Pons (tissue), 1 donor: ENCODE measurements at regions not wholly inside any gene's neighbourhood (a gene's known extent, or its start where the extent isn't known, plus 50 kb on each side); places are given as distances from the start of the nearest gene placed in this dataset.

Experiments used
- DNase-seq: peaks from one replicate; pipeline ENCODE4 v3.0.0-alpha.2; 2016; ENCODE audit warnings: low spot score

DNA sequence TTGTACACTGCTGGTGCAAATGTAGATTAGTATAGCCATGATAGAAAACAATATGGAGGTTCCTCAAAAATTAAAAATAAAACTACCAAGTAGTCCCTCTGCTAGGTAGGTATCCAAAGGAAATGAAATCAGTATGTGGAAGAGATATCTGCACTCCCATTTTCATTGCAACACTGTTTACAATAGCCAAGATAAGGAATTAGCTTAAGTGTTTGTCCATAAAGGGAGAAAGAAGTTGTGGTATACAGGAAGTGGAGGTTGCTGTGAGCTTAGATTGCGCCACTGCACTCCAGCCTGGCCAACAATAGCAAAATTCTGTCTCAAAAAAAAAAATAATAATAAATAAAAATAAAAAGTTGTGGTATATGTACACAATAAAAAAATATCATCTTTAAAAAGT is 325.0 kb upstream of the EMCN start:
- no peak for DNase-seq

DNA sequence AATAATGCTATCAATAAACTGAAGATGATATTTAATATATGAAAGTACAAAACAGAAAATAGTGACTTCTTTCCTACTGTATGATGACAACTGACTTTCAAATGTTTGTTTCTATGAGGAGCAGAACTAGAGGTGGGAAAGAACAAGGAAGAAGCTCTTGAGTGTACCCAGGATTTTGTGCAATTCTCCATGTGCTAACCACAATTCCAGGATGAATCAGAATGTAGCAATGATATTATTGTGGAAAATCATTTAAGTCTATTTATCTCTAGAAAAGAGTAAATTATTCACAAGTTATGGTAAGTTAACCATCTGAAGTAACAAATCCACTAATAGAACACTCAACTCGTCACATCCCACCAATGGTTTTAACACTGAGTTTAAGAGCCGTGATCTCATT is 324.1 kb upstream of the EMCN start:
- DNase-seq: no peak

DNA sequence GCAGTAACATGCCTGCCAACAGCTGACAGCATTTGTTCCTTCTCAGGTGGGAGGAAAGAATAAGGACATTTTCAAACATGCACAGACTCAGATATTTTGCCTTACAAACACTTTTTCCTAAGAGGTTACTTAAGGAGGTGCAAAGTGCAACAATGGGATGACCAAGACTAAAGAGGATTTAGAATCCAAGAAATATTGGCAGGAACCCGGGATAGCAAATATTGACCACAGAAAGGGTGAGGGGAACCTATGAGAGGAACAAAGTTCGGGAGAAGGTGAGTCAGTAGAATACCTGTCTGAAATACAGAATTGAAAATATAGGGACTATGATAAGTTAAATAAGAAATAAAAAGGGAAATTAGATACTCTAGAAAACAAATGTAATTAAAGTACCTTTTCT is 321.9 kb upstream of the EMCN start:
- DNase-seq: no peak

DNA sequence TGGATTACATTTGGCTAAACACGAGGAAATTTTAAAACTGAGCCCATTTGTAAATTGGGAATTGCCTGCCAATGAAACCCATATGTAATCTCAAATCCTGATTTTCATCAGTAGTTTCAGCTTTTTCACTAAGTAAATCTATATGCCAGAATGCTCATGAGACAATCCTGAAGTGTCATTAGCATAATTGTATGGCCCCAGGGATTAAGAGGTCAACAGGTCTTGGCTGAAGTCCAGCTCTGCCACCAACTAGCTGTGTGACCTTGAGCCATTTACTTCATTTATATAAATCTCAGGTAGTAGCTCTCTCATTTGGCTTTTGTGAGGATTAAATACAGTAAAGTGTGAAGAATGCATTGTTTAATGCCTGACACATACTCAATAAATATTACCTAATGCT is 320.5 kb upstream of the EMCN start:
- no peak for DNase-seq

DNA sequence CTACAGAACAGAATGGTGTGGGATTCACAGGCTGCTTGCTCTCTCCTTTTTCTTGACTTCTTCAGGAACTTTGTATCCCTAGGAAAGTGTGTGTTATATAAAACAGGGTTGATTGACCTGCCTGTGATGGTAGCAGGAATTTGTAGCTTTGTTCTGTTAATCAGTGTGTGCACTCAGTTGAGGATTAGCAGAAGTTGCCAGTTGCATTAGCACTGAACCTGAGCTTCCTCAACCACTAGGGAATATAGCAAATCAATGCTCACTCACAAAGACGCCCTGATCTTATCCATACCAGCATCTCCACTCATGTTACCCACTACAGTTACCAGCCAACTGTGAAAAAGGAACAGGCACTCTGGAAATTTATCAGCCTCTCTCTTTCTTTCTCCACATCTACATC is 319.1 kb upstream of the EMCN start:
- no peak for DNase-seq

DNA sequence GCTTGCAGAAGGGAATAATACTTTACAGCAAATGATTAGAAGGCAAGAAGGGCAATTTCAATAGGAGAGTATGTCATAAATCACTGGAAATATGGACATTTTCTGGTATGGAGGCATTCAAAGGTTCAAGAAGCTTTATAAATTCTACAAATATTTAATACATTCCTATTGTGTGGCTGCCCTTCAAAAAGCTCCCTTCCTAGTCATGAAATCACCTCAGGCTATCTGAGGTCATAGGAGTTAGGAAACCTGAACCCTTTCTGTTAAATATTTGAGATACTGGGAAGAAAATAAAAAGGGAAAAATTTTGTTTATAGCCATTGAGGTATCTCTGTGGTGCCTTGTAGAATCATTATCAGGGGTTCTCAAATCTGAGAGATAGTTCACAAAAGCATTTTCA is 316.8 kb upstream of the EMCN start:
- no peak for DNase-seq

DNA sequence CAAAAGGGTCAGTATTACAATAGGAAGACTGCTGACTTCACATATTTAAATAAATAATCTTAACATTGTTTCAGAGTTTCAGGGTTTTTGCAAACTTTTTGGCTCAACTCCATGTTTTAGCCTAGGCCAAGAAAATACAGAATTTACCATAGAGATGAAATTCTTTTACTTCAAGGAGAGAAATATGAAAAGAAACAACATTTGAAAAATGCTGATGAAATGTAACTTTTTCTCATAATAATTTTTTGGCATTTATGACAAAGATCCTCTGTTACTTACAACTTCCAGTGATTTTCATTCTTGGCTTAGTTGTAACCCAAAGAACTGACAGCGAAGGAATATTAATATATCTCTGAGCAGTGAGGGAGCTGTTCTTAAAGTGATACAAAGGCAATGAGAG is 316.1 kb upstream of the EMCN start:
- DNase-seq: no peak

DNA sequence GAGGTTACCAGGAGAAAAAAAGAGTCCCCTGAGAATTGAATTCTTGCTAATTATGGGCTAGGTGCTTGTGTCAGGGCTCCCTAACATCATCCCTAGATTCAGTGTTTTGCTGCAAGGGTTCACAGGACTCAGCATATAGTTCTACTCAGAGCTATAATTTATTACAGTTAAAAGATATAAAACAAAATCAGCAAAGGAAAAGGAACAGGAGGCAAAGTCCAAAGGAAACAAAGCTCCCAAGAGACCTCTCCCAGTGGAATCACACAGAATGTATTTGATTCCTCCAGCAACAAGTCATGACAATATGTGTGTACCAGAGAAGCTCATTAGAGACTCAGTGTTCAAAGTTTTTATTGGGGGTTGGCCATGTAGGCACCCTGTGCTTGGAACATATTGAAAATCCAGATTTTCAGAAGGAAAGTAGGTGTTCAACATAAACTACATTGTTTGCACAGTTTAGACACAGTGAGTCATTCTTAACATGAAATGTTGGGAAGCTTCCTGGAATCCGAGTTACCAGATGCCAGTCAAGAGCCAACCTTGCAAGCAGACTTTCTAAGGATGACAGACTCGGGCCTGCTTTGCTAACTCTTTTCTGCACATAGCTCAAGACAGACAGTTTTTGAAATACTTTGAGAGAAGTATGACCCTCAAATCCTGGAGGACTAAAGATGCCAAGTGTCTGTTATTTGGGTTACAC is 311.3 kb upstream of the EMCN start:
- DNase-seq: no peak

DNA sequence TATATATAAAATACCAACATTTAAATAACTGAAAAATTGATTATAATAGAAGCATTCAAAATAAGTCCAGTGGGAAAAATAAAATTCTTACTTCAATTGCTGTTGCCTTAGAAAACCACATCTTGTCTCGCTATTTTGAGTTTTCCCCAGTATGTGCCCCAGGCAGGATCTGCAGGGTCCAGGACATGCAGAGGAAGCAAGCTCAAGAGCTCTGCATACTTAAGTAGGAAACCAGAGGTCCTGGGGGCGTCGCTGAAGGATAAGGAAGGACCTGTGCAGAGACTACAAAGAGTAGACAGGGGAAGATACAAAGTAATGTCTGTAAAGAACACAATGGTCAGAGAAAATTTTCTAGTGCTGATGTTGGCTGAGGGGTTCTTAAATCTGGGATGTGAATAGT is 310.5 kb upstream of the EMCN start:
- no peak for DNase-seq

DNA sequence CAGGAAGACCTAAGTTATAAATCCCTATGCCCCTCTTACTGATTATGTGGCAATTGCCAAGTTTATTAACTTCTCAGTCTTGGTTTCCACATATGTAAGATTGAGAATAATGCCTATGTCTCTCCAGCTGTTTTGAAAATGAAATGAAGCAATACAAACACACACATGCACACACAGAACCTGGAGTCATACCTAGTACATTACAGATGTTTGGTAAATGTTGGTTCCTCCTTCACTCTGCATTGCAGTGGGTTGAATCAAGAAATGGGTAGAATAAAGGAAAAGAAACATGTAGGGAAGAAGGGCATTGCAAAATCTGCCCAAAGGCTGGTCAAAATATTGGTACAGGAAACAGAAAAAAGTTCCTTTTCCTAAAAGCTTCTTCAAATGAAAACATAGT is 309.9 kb upstream of the EMCN start:
- DNase-seq: no peak

DNA sequence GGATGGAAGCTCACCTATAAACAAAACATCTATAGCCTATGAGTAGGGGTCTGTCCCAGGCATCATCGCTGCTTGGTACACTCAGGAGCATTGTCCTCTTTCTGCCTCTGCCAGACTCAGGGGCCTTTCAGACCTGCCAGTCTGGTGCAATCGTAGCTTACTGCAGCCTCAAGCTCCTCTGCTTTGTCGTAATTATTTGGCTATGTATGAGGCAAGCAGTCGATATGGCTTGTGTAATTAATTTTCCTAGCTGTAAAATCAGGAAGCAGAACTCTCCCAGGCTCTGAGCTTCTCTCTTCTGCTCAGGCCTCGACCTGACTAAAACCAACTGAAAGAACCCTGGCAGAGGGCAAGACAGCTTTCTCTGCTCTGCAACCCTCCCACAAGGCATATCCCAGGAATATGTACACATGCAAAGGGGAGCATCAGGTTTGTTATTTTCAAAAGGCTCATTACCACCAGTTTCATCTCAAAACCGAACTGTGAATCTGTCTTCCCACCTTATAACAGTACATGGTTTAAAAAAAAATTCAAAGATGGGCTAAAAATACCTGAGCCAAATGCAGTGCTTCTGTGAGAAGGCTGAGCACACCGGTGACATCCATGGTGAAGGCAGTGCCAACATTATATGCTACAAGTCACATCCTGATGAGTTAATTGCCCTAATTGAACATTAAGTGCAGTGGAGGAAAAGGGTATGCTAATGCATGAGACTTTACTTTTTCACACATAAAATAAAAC is 309.2 kb upstream of the EMCN start:
- DNase-seq: no peak

DNA sequence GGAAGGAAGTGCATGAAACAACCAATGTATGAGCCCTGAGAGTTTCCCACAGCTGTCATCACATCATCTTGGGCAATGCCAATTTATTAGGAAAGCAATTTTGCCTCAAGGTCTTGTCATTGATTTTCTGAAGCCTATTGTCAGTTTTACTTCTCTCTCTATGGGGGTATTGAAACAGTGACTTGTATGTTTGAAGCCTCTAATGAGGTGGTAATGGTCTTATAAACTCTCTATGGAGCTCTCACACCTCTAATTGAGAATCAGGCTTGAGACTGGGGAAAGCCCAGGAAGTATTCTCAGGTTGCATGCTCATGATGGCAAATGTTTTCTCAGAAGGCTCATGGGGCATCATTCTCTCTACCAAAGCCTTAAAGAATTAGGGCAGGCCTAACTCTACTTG is 308.2 kb upstream of the EMCN start:
- DNase-seq: no peak

DNA sequence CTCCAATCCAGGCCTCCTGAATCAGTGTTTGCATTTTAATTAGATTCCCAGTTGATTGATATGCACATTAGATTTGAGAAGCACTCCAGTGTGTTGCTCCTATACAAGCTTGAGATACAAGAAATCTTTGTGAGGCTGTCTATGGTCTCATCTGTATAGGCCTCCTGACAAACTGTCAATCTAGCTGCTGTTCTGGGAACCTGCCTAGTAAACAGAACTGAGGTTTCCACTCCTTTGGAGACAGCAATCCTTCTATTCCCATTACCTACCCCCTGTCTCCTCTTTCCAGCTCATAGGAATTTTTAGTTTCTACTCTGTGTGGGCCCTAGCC is 306.1 kb upstream of the EMCN start:
- no peak for DNase-seq

DNA sequence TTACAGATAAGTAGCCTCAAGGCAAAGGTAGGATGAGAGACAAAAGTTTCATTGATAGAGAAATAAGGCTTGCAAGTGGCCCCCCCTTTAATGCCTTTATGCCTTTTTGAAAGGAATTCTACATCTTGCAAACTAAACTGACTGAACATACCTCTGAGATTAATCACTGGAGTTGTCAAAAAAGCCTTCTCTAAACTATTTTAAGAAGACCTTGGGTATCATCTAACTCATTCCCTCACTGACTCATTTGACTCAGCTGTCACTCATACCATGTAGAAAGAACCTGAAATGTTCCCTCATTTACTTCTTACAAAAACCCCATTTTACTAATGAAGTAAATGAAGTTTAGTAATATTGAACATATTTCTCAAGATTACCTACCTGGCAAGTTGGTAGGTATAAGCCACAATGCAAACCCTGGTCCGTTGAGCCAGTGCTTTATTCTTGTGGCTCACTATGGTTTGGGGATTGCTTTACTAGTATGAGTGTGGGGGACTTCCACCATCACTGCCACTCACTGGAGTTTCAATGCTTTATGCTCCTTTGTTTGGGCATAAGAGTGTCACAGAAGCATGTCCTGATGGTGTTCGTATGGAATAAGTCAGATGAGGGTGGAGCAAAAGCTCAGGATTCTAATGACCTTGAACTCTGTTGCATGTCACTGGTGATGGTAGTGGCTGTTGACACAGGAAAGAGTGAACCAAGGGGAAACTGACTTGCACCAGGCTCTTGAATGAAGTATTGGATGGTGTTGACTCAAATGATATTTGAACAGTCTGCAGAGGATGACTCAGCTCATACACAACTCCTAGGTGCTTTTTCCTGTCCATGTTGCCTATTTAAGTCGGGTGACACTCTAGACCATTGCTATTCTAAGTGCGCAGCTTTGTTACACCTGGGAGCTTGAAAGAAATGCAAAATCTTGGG is 305.5 kb upstream of the EMCN start:
- no peak for DNase-seq

DNA sequence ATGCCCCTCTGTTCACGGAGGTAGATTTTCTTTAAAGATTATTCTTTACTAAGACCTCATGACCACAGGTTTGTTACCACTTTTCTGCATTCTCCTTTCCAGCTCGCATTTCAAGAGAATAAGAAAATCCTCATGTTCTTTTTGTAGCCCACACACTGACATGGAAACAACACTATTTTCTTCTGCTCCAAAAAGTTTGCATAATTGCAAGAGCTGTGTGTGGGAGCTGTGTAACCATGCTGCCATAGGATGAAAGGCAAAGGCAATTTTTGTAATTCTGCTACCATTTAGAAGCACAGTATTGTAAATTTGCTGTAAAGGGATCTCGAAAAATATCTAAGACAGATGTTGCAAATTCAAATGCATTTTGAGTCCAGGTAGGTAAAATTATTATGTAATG is 302.4 kb upstream of the EMCN start:
- no peak for DNase-seq

DNA sequence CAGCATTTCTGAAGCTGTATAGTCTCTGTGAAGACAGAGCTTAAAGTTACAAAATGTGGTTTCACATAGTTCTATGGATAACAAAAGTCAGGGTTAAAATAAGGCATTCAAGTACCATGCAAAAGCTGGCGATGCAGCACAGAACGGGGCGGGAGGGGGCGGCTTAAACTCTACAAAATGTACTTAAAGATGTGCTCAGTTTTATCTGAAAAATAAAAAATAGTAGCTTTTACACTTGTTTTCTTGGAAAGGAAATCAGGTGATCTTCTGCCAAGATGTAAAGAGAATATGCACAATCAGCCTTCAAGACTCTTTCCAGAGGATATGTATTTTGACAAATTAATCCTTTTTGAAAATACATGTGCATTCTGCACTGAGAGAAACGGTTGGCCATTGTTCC is 301.7 kb upstream of the EMCN start:
- no peak for DNase-seq

DNA sequence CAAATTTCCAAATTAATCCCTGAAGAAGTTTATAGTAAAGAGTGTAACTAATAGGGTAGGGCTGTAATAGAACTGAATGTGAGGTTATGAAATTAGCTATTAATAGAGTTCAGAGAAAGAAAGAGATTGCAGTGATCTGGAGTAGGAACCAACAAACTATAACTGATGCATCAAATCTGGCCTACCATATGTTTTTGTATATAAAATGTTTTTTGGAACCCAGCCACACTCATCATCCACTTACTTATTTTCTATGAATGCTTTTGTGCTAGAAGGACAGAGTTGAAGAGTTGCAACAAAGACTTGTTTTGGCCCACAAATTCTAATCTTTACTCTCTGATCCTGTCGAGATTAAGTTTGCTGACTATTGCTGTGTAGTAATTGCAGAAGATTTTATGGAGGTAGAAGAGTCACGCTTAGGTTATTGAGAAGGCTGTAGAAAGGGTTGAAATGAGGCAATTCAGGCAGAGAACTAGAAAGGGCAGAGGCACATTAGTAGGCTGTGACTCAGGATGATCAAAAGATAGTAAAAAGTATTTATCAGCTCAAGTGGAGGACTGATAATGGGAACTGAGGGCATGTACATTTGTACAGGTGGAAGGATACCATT is 298.7 kb upstream of the EMCN start:
- DNase-seq: no peak

DNA sequence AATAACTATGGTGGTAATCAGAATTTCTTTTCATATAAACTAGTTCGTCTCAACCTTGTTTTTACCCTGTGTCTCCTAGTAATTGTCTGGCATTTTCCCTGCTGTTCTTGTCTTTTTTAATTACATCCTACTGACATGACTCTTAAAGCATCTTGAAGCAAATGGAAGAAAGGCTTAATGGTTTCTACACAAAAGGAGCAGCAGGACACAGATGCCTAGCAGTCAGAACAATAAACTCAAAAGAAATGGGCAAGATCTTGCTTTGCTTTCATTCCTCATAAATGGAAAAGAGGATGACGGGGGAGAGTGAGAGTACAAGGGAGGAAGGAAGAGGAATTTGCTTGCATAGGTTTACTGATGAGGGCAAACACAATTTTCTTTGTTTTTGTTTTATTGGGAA is 293.2 kb upstream of the EMCN start:
- no peak for DNase-seq

DNA sequence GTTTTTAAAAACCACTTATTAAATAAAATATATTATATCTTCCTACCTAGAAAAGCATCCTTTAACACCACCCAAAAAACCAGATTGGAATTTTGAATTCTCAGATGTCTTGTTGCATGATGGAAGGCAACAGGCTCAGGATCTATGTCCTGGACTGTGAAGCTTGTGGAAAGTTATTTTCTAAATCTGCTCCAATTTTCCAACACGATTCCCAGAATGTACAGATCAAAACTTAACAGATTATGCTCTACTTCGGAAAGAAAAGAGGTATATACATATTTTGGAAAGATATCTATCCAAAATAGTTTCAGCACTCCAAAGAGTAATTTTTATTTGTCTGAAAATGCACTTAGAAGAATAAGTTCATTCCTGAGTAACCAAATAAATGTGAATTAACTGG is 291.7 kb upstream of the EMCN start:
- DNase-seq: no peak

DNA sequence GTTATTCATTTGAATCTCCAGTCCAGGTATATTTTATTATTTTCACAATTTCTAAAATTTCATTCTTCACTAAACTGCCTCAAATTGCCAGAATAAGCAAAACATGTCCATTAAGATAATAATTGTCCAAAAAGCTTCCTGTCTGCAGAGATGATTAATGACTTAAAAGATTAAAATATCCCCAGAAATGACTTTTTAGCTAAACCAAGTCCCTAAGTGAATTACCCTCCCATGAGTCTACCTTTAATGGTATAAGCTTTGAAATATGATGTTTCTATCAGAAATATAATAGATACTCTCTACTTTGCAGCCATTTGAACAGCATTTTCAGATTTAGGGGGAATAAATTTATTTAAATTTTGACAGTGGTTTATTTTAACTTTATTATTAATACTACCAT is 289.2 kb upstream of the EMCN start:
- DNase-seq: no peak

DNA sequence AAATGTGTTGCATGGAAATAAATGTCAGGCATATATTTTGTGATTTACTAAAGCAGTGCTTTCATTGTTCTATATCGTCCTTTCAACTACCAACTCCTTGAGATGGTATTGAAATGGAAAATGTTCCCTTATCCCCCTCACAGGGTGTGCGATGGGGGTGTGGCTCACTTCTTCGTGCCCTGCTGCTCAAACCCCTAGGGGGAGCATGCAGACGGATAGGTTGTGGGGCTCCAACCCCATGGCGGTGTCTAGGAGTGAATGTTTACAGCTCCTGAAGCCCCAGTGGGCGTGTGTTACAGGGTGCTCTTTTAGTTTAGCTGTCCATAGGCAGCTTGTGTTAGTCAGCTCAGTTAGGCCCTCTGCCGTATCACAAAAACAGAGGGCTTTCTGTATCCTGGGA is 287.7 kb upstream of the EMCN start:
- DNase-seq: no peak

DNA sequence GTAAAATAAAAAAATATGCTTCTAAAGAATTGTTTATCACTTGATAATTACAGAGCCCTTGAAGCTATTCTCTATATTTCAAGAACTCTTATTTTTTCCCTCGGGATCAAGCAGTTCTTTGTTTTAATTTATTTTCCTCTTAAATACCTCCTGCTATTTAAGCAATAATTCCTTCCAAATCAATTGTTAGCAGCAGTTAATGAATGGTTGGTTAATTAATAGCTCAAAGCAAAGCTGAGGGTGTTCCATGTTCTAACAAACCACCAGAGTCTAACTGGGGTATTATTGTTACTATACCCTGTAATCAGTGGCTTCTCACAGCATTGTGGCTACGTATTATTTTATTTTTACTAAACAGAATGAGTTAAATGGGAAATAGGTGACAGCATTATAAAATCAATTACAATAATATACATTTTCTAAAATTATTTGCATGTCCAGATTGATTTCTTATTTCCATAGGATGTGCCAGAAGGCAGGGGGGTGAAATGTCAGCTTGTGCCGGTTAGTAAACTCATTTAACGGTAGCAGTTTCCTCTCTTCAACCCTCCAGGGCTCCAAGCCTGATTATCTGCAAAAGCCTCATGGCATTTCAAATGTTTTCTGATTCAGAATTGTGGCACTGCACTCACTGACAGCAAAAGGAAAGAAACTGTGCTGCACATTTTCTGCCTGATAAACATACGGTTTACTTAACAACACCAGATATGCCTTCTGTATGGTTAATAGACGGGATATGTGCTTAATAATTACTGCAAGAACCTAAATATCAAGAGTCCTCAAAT is 286.9 kb upstream of the EMCN start:
- DNase-seq: no peak
